OCI-LY7 (cell line): ENCODE measurements at regions not wholly inside any gene's neighbourhood (a gene's known extent, or its start where the extent isn't known, plus 50 kb on each side); places are given as distances from the start of the nearest gene placed in this dataset.

Experiments used
- BruUV-seq: library from RNA; stranded (reverse); fragments of 400-500 nt; replicated peaks from 2 replicates; lab custom pipeline; 2021; lab: Mats Ljungman, UMichigan
- CTCF ChIA-PET: fragments of 300-600 bp; sonication (Branson Sonifier 250); formaldehyde crosslinking; loops from one replicate; lab custom pipeline; 2022; ENCODE audit warnings: antibody characterized with exemption; ENCODE audit not compliant: unreplicated experiment; lab: Charles Lee
- POLR2A ChIA-PET: fragments of 300-600 bp; sonication (Branson Sonifier 250); formaldehyde crosslinking; loops from one replicate; lab custom pipeline; 2022; ENCODE audit warnings: antibody characterized with exemption; lab: Charles Lee
- DNase-seq: peaks from one replicate; pipeline ENCODE4 v3.0.0-alpha.2; 2015; ENCODE audit warnings: low spot score
- H2AFZ ChIP-seq: fragments of 200-600 bp; sonication (generic), shearing (Covaris generic); 2 replicates; pipeline ENCODE4 v1.6.1; 2014; ENCODE audit warnings: mild to moderate bottlenecking, antibody characterized with exemption, low read length, moderate library complexity
- H3K27ac ChIP-seq: fragments of 200-600 bp; sonication (generic); 2 replicates; pipeline ENCODE4 v1.5.1; 2014; ENCODE audit warnings: mixed run types, low read depth, mild to moderate bottlenecking, moderate library complexity, low read length, inconsistent platforms; ENCODE audit not compliant: poor library complexity, severe bottlenecking
- H3K36me3 ChIP-seq: fragments of 200-600 bp; sonication (generic); 2 replicates; pipeline ENCODE4 v1.6.1; 2014; ENCODE audit warnings: mild to moderate bottlenecking, antibody characterized with exemption, low read length, moderate library complexity, mixed read lengths; ENCODE audit not compliant: insufficient read depth
- H3K4me1 ChIP-seq: fragments of 200-600 bp; sonication (generic); 2 replicates; pipeline ENCODE4 v1.5.1; 2014; ENCODE audit warnings: mild to moderate bottlenecking, low read length; ENCODE audit not compliant: insufficient read depth, poor library complexity, severe bottlenecking
- H3K4me2 ChIP-seq: fragments of 200-600 bp; sonication (generic); 2 replicates; pipeline ENCODE4 v1.6.1; 2014; ENCODE audit warnings: mild to moderate bottlenecking, low read length
- H3K4me3 ChIP-seq: fragments of 200-600 bp; sonication (generic); 2 replicates; pipeline ENCODE4 v1.5.1; 2014; ENCODE audit warnings: mild to moderate bottlenecking, low read depth, low read length; ENCODE audit not compliant: poor library complexity, severe bottlenecking
- H3K79me2 ChIP-seq: fragments of 200-600 bp; sonication (generic); 2 replicates; pipeline ENCODE4 v1.6.1; 2016; ENCODE audit warnings: low read depth, mild to moderate bottlenecking, low read length, moderate library complexity, mixed read lengths; ENCODE audit not compliant: insufficient read depth
- H3K9me2 ChIP-seq: fragments of 200-600 bp; sonication (generic); 2 replicates; pipeline ENCODE4 v1.6.1; 2016; ENCODE audit warnings: mild to moderate bottlenecking, low read length, mixed read lengths; ENCODE audit not compliant: insufficient read depth
- H3K9me3 ChIP-seq: fragments of 200-600 bp; sonication (generic); 2 replicates; pipeline ENCODE4 v1.6.1; 2014; ENCODE audit warnings: mild to moderate bottlenecking, mixed run types, low read length, mixed read lengths
- H4K20me1 ChIP-seq: fragments of 200-600 bp; sonication (generic); 2 replicates; pipeline ENCODE4 v1.6.1; 2014; ENCODE audit warnings: mild to moderate bottlenecking, antibody characterized with exemption, low read length, moderate library complexity, mixed read lengths; ENCODE audit not compliant: insufficient read depth
- EZH2phosphoT487 ChIP-seq: fragments of 200-600 bp; sonication (generic); IDR thresholded peaks from 2 replicates; pipeline ENCODE4 v1.6.1; 2018; ENCODE audit warnings: low read depth, borderline replicate concordance, mild to moderate bottlenecking, mixed run types, antibody characterized with exemption, low read length, moderate library complexity, mixed read lengths
- intact Hi-C: fragments of 100-400 bp; cut with micrococcal nuclease; formaldehyde crosslinking; loops from one replicate; pipeline ENCODE4 v1.10.0; 2022; ENCODE audit not compliant: unreplicated experiment
- TF ChIP-seq, protein P1 (sequence below): fragments of 200-600 bp; sonication (generic); conservative IDR thresholded peaks from 2 replicates; pipeline ENCODE4 v1.5.1; 2014; ENCODE audit warnings: mild to moderate bottlenecking, antibody characterized with exemption, low read length, moderate library complexity, mixed read lengths

DNA sequence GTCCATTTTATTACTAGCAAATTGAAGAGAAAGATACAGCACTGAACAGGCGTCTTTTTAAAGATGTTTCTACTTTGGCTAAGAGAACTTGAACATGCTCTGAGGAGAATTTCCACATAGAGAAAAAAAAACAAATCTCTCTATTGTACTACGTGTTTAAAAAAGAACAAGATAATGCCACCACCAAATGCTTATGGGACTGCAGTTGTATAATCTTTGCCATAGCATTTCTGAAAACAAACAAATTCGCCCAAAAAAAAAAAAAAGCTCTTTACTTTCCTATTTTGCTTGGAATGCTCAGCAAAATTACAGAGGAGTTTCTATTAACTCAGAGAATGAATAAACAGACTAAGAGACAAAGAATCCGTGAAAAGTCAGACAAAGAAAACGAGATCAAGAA is 114.2 kb downstream of the CNTN3 start:
- no peak overlapping the region for H2AFZ ChIP-seq
- ChIA-PET POLR2A (interaction anchor here (0.6 kb wide), 1 partner anchor 451 kb away, joined by 3 read pairs; no protein-coding TSS in a partner anchor), CTCF (no interaction called here)
- no peaks in the 10 kb centered on the region for H3K36me3 ChIP-seq
- no peak for DNase-seq
- no peaks in the 10 kb centered on the region for H3K9me3 ChIP-seq
- H3K4me1 ChIP-seq: no peaks in the 10 kb centered on the region
- H3K4me2 ChIP-seq: no peak overlapping the region
- no peak overlapping the region for H3K27ac ChIP-seq
- no peaks in the 10 kb centered on the region for H4K20me1 ChIP-seq
- intact Hi-C loops: no loop called here
- no TSS peak for BruUV-seq
- H3K4me3 ChIP-seq: no peak overlapping the region
- H3K79me2 ChIP-seq: no peaks in the 10 kb centered on the region
- no peaks in the 10 kb centered on the region for H3K9me2 ChIP-seq
- TF ChIP-seq, protein P1, sequence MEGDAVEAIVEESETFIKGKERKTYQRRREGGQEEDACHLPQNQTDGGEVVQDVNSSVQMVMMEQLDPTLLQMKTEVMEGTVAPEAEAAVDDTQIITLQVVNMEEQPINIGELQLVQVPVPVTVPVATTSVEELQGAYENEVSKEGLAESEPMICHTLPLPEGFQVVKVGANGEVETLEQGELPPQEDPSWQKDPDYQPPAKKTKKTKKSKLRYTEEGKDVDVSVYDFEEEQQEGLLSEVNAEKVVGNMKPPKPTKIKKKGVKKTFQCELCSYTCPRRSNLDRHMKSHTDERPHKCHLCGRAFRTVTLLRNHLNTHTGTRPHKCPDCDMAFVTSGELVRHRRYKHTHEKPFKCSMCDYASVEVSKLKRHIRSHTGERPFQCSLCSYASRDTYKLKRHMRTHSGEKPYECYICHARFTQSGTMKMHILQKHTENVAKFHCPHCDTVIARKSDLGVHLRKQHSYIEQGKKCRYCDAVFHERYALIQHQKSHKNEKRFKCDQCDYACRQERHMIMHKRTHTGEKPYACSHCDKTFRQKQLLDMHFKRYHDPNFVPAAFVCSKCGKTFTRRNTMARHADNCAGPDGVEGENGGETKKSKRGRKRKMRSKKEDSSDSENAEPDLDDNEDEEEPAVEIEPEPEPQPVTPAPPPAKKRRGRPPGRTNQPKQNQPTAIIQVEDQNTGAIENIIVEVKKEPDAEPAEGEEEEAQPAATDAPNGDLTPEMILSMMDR: no peak
- TF ChIP-seq EZH2phosphoT487: no peak

DNA sequence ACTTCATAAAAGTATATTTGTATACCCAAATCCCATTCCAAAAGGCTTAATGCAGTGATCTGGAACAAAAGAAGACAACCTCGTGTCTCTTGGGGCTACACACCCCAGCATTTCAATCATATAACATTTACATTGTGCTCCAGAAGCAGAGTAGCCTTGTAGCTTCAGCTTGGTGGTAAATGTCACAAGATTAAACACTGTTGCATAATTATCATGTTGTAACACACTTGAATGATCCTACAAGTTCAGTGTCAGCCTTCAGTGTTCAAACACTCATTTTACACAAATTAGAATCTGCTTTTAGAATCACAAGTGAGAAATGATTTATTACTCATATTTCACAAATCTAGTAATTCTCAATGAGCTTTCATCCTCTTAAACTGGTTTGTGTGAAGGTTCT is 122.6 kb downstream of the CNTN3 start:
- POLR2A ChIA-PET: no interaction called here
- no peaks in the 10 kb centered on the region for H3K4me1 ChIP-seq

DNA sequence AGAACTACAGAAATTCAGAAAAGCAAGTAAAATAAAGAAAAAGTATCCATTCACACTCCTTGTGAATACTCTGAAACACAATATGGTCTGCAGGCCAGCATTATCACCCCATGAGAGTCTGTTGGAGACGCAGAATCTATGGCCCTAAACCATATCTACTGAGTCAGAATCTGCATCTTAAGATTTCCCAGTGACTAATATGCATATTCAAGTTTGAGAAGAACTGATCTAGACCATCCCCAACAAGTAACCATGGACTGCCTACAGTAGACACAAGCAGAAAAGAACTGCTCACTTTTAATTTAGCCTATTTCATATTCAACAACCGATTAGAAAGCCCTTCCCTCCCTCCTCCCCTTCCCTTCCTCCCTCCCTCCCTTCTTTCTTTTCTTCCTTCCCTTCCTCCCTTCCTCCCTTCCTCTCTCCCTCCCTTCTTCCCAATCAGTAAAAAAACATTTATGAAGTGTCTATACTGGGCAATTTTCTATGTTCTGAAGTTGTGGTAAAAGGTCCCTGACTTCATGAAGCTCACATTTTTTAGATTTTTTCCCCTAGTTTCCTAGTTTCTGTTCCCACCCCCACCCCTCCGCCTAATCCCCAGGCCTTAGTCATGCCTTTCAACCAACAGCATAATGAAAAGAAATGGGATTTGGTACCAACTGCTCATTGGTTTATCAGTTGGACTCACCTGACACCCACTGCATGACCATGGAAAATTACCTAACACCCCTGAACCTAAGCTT is 125.2 kb downstream of the CNTN3 start:
- ChIA-PET POLR2A (no interaction called here), CTCF (no interaction called here)
- H3K27ac ChIP-seq: no peak overlapping the region
- TF ChIP-seq, protein P1: no peak
- no peak for TF ChIP-seq EZH2phosphoT487
- H3K36me3 ChIP-seq: no peaks in the 10 kb centered on the region
- H3K4me3 ChIP-seq: no peak overlapping the region
- no peaks in the 10 kb centered on the region for H3K9me3 ChIP-seq
- H3K79me2 ChIP-seq: no peaks in the 10 kb centered on the region
- intact Hi-C loops: no loop called here
- no peak overlapping the region for H2AFZ ChIP-seq
- no peaks in the 10 kb centered on the region for H4K20me1 ChIP-seq
- no TSS peak for BruUV-seq
- no peak overlapping the region for H3K4me2 ChIP-seq
- no peaks in the 10 kb centered on the region for H3K4me1 ChIP-seq
- no peak for DNase-seq
- H3K9me2 ChIP-seq: no peaks in the 10 kb centered on the region

More for the DNA sequence above, 122.6 kb downstream of the CNTN3 start:
- Histone ChIP-seq H4K20me1 (no peaks in the 10 kb centered on the region), H3K9me2 (no peaks in the 10 kb centered on the region), H3K4me3 (no peak overlapping the region), H2AFZ (no peak overlapping the region), H3K4me2 (no peak overlapping the region), H3K79me2 (no peaks in the 10 kb centered on the region), H3K9me3 (no peaks in the 10 kb centered on the region), H3K36me3 (no peaks in the 10 kb centered on the region), H3K27ac (no peak overlapping the region)
- DNase-seq: no peak
- no peak for TF ChIP-seq EZH2phosphoT487
- TF ChIP-seq, protein P1: no peak
- intact Hi-C loops: no loop called here
- CTCF ChIA-PET: no interaction called here
- no TSS peak for BruUV-seq
